Skeletal muscle tissue (tissue), 3 donors: ENCODE measurements at regions not wholly inside any gene's neighbourhood (a gene's known extent, or its start where the extent isn't known, plus 50 kb on each side); places are given as distances from the start of the nearest gene placed in this dataset.
A peak's percentile ranks its signal among the peaks of the same experiment; 100 is the strongest.

ENCODE experiments used
- H3K27ac ChIP-seq: one replicate; pipeline ENCODE4 v1.7.0; 2013; ENCODE audit warnings: mild to moderate bottlenecking, low read depth, low read length, inconsistent platforms
- H3K27me3 ChIP-seq, 3 donors: one replicate each; pipeline ENCODE4 v1.7.0; 2013; ENCODE audit warnings: low read length in 3 of 3; ENCODE audit not compliant: control insufficient read depth in 3 of 3, insufficient read depth in 3 of 3
- H3K36me3 ChIP-seq, 3 donors: one replicate each; pipeline ENCODE4 v1.7.0; 2013; ENCODE audit warnings: low read length in 3 of 3; ENCODE audit not compliant: control insufficient read depth in 3 of 3, insufficient read depth in 3 of 3
- H3K4me1 ChIP-seq, 3 donors: one replicate each; pipeline ENCODE4 v1.7.0; 2013; ENCODE audit warnings: low read length in 3 of 3, mild to moderate bottlenecking in 3 of 3; ENCODE audit not compliant: control insufficient read depth in 3 of 3, insufficient read depth in 3 of 3
- H3K4me3 ChIP-seq, 3 donors: one replicate each; pipeline ENCODE4 v1.7.0; 2013; ENCODE audit warnings: low read length in 3 of 3
- H3K9ac ChIP-seq, 3 donors: one replicate each; pipeline ENCODE4 v1.7.0; 2013; ENCODE audit warnings: low read length in 3 of 3, mild to moderate bottlenecking in 3 of 3, moderate library complexity in 2 of 3, low read depth in 1 of 3
- H3K9me3 ChIP-seq, 3 donors: one replicate each; pipeline ENCODE4 v1.7.0; 2013; ENCODE audit warnings: low read length in 3 of 3; ENCODE audit not compliant: control insufficient read depth in 3 of 3
- donor health status: Osteomylitis.

DNA sequence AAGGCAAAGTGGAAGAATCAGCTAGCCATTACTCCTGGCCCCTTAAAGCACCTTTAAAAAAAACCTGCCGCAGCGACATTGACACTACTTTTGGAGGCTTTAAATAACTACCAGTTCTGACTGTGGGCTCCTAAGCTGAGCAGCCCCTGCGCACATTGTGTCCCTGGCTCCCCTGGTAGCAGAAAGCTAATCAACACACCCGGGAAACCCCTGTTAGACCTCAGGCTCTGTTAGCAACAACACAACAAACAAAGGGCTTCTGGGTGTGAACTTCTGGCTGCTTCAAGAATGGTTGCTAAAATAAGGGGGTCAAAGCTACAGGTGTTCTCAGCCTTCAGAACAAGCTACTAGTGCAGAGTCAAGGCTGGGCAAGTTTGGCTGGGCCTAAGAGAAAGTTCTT, 83.6 kb downstream of the TMEM100 start:
- Histone ChIP-seq H3K36me3 (no peaks in the 10 kb centered on the region), H3K27me3 (no peaks in the 10 kb centered on the region), H3K9ac (no peak overlapping the region), H3K9me3 (no peaks in the 10 kb centered on the region), H3K27ac (no peak overlapping the region), H3K4me3 (no peak overlapping the region), H3K4me1 (peaks cover 0 to 3% (median 0%) of the 10 kb centered on the region in 3 donors)

DNA sequence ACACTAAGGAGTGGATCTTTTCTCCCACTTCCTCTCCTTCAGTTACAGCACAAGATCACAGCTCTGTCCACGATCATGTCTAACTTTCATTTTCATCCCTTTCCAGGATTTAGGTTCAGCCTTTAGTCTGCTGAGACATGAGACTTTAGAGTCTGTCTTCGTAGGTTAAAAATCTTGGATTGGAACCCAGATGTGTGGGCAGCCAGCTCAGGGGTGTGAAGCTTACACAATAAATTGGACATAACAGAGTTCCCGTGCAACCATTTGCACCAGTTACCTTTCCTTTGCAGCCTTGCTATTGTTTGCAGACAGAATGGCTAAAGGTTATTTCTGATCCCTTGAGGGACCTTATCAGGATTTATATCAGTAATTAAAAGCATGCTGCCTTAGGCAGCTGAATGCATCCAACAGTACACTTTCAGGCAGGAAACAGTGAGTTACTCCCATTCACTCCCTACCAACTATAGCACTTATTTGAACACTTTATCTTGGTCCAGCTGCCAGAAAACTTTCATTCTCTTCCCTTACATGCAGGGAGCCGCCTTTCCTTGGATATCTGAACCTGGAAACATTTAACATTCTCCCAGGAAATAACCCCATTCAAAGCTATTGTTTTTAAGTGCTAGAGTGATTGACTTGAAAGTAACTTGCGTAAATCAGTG, 87.3 kb downstream of the TMEM100 start:
- Histone ChIP-seq H3K27me3 (no peaks in the 10 kb centered on the region), H3K36me3 (no peaks in the 10 kb centered on the region), H3K9me3 (no peaks in the 10 kb centered on the region), H3K27ac (no peak overlapping the region), H3K4me1 (peaks cover 0 to 3% (median 0%) of the 10 kb centered on the region in 3 donors), H3K9ac (peak overlapping the region in 1 of 3 donors; percentile 4), H3K4me3 (peak overlapping the region in 2 of 3 donors; percentile 20 to 25)

DNA sequence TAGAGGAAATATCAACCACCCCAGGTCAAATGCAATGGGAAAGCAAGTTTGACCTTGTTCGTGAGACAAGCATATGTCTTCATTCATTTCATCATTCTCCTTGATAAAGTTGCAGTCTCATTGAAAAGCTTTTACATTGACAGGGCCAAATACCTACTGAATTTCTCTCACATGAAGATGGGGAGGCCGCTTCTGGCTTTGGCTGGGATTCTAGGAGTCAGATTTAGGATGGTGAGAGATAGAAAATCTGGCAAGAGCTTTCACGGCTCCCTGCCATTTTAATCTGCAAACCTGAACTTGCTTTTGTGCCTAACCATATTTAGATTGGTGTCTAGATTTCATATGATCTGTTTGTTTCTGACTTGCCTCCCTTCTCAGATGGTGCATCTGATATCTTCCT, 88.0 kb downstream of the TMEM100 start:
- no peaks in the 10 kb centered on the region for H3K36me3 ChIP-seq
- no peaks in the 10 kb centered on the region for H3K9me3 ChIP-seq
- H3K27me3 ChIP-seq = no peaks in the 10 kb centered on the region
- H3K4me3 ChIP-seq = no peak overlapping the region
- no peak overlapping the region for H3K9ac ChIP-seq
- no peak overlapping the region for H3K27ac ChIP-seq
- peaks cover 0 to 3% (median 0%) of the 10 kb centered on the region in 3 donors for H3K4me1 ChIP-seq

DNA sequence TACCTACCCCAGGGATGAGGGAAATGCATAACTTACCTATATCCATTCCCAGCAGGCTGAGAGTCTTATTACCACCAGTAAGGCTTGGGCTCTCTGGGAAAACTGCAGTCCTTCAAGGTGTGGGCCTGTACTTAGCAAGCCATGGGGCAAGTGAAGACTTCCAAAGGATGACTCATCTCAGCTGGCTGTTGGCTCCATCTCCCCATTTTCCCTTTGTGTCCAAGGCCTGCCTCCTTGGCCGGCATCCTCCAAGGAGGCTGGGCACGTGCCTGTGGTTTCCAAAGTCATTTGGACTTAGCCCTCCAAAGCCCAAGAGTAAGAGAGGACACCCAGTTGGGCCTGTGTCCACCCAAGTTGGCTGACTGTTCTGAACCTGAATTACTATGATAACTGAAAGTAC, 89.8 kb downstream of the TMEM100 start:
- peaks cover 0 to 3% (median 0%) of the 10 kb centered on the region in 3 donors for H3K4me1 ChIP-seq
- H3K36me3 ChIP-seq = no peaks in the 10 kb centered on the region
- no peaks in the 10 kb centered on the region for H3K27me3 ChIP-seq
- H3K9ac ChIP-seq = no peak overlapping the region
- H3K27ac ChIP-seq = no peak overlapping the region
- H3K9me3 ChIP-seq = no peaks in the 10 kb centered on the region
- H3K4me3 ChIP-seq = no peak overlapping the region

DNA sequence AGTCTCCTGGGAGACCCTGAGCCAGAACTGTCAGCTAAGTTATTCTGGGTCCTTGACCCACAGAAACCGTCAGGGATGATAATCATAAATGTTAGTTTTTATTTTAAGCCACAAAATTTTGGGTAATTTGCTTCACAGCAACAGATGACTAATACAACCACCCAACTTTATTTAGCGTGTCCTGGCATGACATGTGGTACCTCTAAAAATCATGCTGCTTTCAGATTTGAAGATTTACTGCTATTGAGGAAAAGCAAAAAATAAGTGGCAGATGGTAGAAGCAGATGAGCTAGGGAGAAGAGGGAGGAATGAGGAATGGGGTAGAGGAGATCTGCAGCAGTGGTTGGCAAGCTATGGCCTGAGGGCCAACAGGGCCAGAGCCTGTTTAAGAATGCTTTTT, 90.4 kb downstream of the TMEM100 start:
- H3K27ac ChIP-seq = no peak overlapping the region
- peaks cover 0 to 3% (median 0%) of the 10 kb centered on the region in 3 donors for H3K4me1 ChIP-seq
- no peaks in the 10 kb centered on the region for H3K9me3 ChIP-seq
- H3K27me3 ChIP-seq = no peaks in the 10 kb centered on the region
- H3K9ac ChIP-seq = no peak overlapping the region
- H3K4me3 ChIP-seq = no peak overlapping the region
- no peaks in the 10 kb centered on the region for H3K36me3 ChIP-seq

DNA sequence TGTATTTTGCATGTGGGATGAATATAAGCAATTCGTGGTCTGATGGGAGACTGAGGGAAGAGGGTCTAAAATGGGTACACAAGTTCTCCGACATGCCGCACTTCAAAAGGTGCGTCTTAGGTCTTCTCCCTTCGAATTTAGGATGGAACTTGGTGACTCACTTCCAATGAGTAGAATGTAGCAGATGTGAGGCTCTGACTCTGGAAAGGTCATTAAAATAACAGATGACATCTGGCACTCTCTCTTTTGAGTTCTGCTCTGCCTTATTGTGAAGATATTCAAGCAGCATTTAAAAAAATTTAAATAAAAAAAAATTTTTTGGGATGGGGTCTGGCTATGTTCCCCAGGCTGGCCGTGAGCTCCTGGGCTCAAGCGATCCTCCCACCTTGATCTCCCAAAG, 92.7 kb downstream of the TMEM100 start:
- Histone ChIP-seq H3K4me3 (no peak overlapping the region), H3K9me3 (no peaks in the 10 kb centered on the region), H3K36me3 (no peaks in the 10 kb centered on the region), H3K27me3 (no peaks in the 10 kb centered on the region), H3K4me1 (peaks cover 0 to 1% (median 0%) of the 10 kb centered on the region in 3 donors), H3K27ac (no peak overlapping the region), H3K9ac (no peak overlapping the region)

DNA sequence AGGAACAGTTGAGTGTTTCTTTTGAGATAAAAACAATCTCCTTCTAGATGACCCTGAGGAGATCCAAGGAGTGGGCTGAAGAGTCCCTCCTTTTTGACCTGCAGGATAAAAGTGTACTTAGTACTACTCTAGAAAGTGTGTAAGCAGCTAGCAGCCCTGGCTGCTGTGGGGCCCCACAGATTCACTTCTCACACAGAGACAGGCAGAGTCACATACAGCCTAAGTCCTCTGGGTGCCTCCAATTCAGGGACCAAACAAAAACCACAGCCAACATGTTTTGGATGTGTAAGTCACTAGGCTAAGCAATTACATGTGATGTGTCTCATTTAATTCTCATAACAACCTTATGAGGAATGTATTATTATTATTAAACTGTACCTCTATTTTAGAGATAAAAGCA, 97.1 kb downstream of the TMEM100 start:
- H3K4me1 ChIP-seq = no peaks in the 10 kb centered on the region
- no peaks in the 10 kb centered on the region for H3K9me3 ChIP-seq
- no peaks in the 10 kb centered on the region for H3K27me3 ChIP-seq
- H3K9ac ChIP-seq = no peak overlapping the region
- no peaks in the 10 kb centered on the region for H3K36me3 ChIP-seq
- H3K27ac ChIP-seq = no peak overlapping the region
- H3K4me3 ChIP-seq = no peak overlapping the region

DNA sequence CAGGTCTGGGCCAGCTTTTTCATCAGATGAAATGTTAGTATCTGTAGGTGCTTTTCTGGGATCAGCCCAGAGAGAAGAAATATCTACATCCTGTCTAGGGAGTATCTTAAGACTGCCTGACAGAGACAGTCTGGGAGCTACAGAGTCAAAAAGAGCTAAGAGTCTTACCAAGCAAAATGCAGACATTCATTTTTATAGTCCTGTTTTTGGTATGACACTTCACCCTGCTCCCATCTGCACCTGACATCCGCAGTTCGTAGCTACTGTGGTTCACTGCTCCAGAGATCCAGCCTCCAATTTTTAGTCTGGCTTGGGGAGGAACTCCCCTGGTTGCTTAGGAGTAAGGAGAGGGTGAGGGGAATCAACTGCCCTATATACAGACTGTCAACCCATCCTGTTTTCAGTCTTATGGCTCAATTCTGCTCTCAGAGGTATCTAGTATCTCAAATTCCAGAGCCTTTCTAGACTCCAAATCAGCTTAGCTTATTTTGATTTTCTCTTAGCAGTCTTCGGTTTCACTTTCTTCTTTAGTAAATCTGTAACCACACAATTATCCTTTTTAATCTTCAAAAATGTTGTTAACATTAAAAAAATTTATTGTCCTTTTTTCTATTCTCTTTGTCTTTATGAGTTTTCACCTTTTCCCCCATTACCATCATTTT, 97.8 kb downstream of the TMEM100 start:
- Histone ChIP-seq H3K9ac (no peak overlapping the region), H3K4me1 (no peaks in the 10 kb centered on the region), H3K27ac (no peak overlapping the region), H3K36me3 (no peaks in the 10 kb centered on the region), H3K9me3 (no peaks in the 10 kb centered on the region), H3K4me3 (no peak overlapping the region), H3K27me3 (no peaks in the 10 kb centered on the region)

DNA sequence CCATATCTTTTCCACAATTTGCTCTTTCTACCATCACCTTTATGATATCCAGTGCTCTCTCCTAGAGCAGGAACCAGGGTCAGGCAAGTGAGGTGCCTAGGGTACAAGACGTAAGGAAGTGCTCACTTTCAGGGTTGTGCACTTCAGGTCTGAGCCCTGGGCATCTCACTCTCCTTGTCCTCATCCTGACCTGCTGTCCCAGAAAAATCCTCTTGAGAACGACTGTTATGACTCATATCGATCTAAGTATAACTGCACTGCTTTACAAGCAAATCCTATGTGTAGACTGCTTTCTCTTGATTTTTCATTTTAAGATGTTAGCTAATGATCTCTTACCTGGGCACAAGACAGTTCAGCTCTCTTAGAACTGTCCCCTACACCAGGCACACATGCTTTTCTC, 100.1 kb downstream of the TMEM100 start:
- H3K27ac ChIP-seq = no peak overlapping the region
- H3K4me1 ChIP-seq = no peaks in the 10 kb centered on the region
- no peaks in the 10 kb centered on the region for H3K27me3 ChIP-seq
- no peaks in the 10 kb centered on the region for H3K9me3 ChIP-seq
- H3K36me3 ChIP-seq = no peaks in the 10 kb centered on the region
- H3K4me3 ChIP-seq = no peak overlapping the region
- H3K9ac ChIP-seq = no peak overlapping the region

DNA sequence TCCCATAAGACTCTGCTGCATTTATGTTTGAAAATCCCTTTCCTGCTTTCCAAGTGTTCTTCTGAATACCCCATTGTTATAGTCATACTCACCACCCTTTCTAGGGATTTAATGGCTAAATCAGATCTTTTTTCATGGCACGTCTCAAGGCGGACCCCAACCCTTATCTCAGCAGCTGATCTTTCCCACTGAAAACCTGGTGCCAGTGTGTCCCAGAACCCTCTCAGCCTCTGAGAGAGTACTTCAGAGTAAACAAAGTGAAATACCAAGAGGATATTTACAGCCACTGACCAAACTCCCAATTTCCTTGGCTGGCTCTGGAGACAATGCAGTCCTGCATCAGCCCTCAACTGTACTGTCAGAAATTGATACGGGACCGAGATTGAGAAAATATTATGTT, 101.7 kb downstream of the TMEM100 start:
- no peaks in the 10 kb centered on the region for H3K4me1 ChIP-seq
- H3K27me3 ChIP-seq = no peaks in the 10 kb centered on the region

More for the DNA sequence above, 101.7 kb downstream of the TMEM100 start:
- no peak overlapping the region for H3K27ac ChIP-seq
- no peaks in the 10 kb centered on the region for H3K36me3 ChIP-seq
- no peak overlapping the region for H3K9ac ChIP-seq
- no peak overlapping the region for H3K4me3 ChIP-seq
- H3K9me3 ChIP-seq = no peaks in the 10 kb centered on the region
